ENCODE measurements at regions not wholly inside any gene's neighbourhood (a gene's known extent, or its start where the extent isn't known, plus 50 kb on each side); places are given as distances from the start of the nearest gene placed in this dataset.
"Not testable (repeated sequence)": the region's sequence is repeated elsewhere in the genome, so short reads cannot be mapped to it uniquely, and the experiment has no call there.

DNA sequence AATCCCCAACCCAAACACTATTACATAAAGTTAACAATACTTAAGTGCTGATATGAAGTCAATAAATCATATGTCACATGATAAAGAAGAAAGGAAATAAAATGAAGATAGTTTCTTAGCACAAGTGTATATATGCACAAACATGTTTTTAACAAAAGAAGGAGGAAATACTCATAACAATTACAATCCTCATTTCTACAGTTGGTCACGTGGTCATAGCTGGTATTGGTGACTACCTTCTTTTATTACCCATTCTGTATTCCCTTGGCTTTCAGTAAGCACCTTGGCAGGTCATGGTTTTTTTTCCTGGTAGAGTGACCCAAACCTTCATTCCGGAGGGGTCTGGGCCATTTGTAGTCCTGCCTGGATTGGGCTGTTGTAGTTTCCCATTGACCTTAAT is 137.1 kb upstream of the KCND3 start:
- no peak overlapping the region for H3K4me3 ChIP-seq (ENCODE audit: low read depth, low read length)
- DNase-seq (ENCODE audit: low read depth): no peak
- TF ChIP-seq, protein P1, sequence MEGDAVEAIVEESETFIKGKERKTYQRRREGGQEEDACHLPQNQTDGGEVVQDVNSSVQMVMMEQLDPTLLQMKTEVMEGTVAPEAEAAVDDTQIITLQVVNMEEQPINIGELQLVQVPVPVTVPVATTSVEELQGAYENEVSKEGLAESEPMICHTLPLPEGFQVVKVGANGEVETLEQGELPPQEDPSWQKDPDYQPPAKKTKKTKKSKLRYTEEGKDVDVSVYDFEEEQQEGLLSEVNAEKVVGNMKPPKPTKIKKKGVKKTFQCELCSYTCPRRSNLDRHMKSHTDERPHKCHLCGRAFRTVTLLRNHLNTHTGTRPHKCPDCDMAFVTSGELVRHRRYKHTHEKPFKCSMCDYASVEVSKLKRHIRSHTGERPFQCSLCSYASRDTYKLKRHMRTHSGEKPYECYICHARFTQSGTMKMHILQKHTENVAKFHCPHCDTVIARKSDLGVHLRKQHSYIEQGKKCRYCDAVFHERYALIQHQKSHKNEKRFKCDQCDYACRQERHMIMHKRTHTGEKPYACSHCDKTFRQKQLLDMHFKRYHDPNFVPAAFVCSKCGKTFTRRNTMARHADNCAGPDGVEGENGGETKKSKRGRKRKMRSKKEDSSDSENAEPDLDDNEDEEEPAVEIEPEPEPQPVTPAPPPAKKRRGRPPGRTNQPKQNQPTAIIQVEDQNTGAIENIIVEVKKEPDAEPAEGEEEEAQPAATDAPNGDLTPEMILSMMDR (IDR thresholded peaks at IDR 0.05; ENCODE audit: low read depth, low read length, missing control alignments): no peak

DNA sequence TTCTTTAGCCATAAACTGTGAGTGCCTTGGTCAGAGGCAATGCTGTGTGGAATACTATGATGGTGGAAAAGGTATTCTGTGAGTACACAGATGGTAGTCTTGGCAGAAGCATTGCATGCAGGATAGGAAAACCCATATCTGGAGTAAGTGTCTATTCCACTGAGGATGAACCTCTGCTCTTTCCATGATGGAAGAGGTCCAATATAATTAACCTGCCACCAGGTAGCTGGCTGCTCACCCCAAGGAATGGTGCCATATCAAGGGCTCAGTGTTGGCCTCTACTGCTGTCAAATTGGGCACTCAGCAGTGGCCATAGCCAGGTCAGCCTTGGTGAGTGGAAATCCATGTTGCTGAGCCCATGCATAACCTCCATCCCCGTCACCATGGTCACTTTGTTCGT is 138.1 kb upstream of the KCND3 start:
- not testable (repeated sequence) for H3K4me3 ChIP-seq (ENCODE audit: low read depth, low read length); DNase-seq (ENCODE audit: low read depth)

DNA sequence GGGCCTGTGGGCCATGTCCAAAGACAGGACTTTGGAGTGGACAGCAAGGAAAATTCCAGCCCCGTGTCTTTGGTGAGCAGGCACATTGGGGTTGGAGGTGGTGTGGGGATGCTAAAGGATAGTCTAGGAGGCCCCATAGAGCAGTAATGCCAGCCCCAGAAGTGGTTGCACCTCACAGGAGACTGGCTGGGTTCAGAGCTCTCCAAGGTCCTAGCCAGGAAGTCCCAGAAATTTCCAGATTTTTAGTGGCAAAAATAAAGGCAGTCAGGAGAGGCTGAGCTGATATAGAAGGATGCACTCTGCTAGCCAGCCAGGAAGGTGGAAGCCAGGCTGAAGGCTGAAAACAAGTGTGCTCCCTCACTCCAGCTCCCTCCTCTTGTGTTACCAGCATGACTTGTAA is 144.0 kb upstream of the KCND3 start:
- TF ChIP-seq, protein P1 (IDR thresholded peaks at IDR 0.05; ENCODE audit: low read depth, low read length, missing control alignments): no peak

DNA sequence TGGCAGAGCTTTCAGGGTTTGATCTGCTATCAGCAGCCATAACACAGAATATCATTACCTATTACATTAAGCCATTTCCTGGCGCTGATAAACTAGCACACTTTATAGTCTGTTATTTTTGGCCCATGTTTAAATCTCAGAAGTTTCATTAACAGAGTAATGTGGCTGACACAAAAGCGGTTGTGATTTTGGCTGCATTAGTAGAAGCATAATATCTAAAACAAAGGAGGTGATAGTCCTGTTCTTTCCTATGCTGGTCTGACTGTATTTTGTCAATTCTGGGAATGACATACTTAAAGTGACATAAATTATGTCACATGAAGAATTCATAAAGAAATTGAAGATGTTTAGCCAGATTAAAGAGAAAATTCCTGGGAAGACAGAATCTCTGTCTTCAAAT is 151.3 kb upstream of the KCND3 start:
- no peak for DNase-seq (ENCODE audit: low read depth)
- TF ChIP-seq, protein P1 (IDR thresholded peaks at IDR 0.05; ENCODE audit: low read depth, low read length, missing control alignments): no peak
- no peak overlapping the region for H3K4me3 ChIP-seq (ENCODE audit: low read depth, low read length)

More for the DNA sequence above, 144.0 kb upstream of the KCND3 start:
- DNase-seq (ENCODE audit: low read depth): no peak
- no peak overlapping the region for H3K4me3 ChIP-seq (ENCODE audit: low read depth, low read length)

DNA sequence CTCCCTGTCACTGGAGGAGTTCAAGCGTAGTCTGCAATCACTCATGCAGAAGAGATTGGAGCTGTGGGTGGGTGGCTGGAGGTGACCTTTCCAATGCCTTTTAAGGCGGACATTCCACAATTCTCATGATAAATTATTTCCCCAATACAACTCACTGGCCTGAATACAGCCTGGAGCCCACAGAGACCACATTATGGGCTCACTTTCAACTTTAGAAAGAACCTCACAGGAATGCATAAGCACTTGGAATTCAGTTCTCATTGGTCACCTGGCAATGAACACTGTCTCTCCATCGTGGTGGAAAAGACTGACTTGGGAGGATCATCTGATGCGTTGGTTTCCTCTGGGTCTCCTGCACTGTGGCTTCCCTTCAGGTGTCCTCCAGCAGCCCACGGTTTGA is 151.8 kb upstream of the KCND3 start:
- no peak for DNase-seq (ENCODE audit: low read depth)
- no peak overlapping the region for H3K4me3 ChIP-seq (ENCODE audit: low read depth, low read length)
- TF ChIP-seq, protein P1 (IDR thresholded peaks at IDR 0.05; ENCODE audit: low read depth, low read length, missing control alignments): no peak

DNA sequence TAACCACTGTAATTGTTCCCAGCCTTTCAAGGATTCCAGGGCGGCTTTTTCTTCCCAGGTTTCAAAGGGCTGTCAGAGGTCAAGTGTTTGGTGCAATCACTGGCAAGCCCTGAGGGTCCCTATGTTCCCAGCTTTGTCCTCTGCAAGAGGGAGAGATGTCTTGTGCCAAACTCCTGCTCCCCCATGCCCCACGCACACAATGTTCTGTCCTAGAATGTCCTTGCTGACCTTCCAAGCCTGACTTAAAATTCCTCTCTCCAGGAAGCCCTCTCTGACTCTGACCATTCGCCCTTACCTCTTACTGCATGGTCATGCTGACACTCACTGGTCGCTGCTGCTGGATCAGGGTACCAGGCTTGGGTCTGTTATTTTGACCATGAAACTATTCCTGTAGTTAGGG is 152.5 kb upstream of the KCND3 start:
- TF ChIP-seq, protein P1 (IDR thresholded peaks at IDR 0.05; ENCODE audit: low read depth, low read length, missing control alignments): no peak
- no peak overlapping the region for H3K4me3 ChIP-seq (ENCODE audit: low read depth, low read length)
- DNase-seq (ENCODE audit: low read depth): no peak

DNA sequence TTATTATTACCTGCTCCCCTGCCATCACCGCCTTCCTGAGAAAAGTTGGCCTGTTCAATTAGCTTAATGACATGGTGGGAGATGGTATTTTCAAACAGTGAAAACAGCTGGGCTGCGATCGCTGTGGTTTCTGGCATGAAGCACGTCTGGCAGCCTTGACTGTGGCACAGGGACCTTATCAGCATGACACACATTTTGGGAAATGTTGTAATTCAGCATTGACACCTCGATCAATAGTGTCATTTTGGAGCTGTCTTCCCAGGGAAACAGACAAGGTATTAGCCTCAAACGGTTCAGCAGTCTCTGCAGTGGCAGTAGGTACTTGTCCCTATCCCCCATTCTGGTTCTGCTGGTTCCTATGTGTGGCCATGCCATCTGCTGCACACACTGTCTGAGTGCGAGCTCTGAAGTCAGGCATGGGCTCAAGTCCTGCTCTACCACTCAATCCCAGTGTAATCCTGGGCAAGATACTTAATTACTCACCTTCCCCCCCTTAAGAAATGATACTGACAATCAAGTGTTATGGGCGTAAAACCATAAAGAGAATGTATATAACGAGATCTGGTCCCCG is 154.5 kb upstream of the KCND3 start:
- H3K4me3 ChIP-seq (ENCODE audit: low read depth, low read length): no peak overlapping the region
- TF ChIP-seq, protein P1 (IDR thresholded peaks at IDR 0.05; ENCODE audit: low read depth, low read length, missing control alignments): no peak
- DNase-seq (ENCODE audit: low read depth): no peak
